ENCODE measurements at regions not wholly inside any gene's neighbourhood (a gene's known extent, or its start where the extent isn't known, plus 50 kb on each side); places are given as distances from the start of the nearest gene placed in this dataset.

DNA sequence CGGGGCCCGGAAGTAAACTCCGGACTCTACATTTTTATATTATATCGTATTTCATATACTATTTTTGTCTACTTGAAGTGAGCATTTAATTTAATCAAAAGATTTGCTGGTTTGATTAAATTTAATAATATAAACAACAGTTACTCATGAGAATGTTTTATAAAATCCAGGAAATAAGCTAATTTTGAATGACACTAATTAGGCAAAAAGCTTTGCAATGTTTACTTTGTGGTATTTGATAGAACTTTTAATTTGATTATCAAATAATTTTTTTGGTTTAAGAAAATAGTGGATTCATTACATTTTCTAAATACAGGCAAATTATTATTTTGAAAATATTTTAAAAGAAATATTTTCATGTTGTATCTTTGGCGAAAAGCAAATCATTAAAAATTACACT is 900.4 kb upstream of the CDH2 start (continued):
- TF ChIP-seq, protein P1, sequence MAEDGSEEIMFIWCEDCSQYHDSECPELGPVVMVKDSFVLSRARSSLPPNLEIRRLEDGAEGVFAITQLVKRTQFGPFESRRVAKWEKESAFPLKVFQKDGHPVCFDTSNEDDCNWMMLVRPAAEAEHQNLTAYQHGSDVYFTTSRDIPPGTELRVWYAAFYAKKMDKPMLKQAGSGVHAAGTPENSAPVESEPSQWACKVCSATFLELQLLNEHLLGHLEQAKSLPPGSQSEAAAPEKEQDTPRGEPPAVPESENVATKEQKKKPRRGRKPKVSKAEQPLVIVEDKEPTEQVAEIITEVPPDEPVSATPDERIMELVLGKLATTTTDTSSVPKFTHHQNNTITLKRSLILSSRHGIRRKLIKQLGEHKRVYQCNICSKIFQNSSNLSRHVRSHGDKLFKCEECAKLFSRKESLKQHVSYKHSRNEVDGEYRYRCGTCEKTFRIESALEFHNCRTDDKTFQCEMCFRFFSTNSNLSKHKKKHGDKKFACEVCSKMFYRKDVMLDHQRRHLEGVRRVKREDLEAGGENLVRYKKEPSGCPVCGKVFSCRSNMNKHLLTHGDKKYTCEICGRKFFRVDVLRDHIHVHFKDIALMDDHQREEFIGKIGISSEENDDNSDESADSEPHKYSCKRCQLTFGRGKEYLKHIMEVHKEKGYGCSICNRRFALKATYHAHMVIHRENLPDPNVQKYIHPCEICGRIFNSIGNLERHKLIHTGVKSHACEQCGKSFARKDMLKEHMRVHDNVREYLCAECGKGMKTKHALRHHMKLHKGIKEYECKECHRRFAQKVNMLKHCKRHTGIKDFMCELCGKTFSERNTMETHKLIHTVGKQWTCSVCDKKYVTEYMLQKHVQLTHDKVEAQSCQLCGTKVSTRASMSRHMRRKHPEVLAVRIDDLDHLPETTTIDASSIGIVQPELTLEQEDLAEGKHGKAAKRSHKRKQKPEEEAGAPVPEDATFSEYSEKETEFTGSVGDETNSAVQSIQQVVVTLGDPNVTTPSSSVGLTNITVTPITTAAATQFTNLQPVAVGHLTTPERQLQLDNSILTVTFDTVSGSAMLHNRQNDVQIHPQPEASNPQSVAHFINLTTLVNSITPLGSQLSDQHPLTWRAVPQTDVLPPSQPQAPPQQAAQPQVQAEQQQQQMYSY (CRISPR knock-in tag; IDR thresholded peaks at IDR 0.05) = no peak

DNA sequence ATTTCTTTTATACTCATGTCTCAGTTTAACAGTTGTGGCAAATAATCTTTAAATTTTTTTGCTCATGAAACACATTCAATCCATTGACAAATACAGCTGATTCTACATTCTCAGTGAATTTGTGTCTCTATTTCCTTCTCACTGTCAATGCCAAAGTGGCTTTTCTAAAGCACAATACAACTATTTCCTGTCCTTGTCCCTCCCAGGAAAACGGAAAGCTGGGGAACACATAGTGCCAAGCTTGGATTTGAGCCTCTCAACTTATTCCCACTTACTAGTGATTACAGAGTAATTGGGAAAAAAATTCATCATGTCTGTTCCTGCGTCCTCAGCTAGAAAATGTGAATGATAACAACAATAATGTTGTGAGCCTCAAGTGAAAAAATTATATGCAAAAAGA is 899.7 kb upstream of the CDH2 start:
- ATAC-seq (no peak), DNase-seq (ENCODE audit: low read depth, low spot score) (no peak), FAIRE-seq (no peak)
- intact Hi-C loops (cut with micrococcal nuclease; ENCODE audit: unreplicated experiment) (no loop called here), in situ Hi-C loops (cut with MboI) (no loop called here)
- H3K4me2 ChIP-seq (ENCODE audit: control insufficient read depth, insufficient read depth) = no peak overlapping the region
- H3K4me3 ChIP-seq = no peak overlapping the region
- H3K79me2 ChIP-seq (ENCODE audit: control insufficient read depth, insufficient read depth, low read length) = no peaks in the 10 kb centered on the region
- ChIA-PET SMC1A (ENCODE audit: uncharacterized antibody, unreplicated experiment) (interaction anchor here (1.4 kb wide), 1 partner anchor 10 kb away, joined by 3 read pairs; no protein-coding TSS in a partner anchor), RAD21 (ENCODE audit: unreplicated experiment) (no interaction called here), POLR2A (no interaction called here), CTCF (no interaction called here)
- H3K27me3 ChIP-seq (replicated peaks in 1 of 2; ENCODE audit: control insufficient read depth in 2 of 2, insufficient read depth in 2 of 2, low read length in 1 of 2) = no peaks in the 10 kb centered on the region
- H3K36me3 ChIP-seq (ENCODE audit: control insufficient read depth in 2 of 2, insufficient read depth in 2 of 2, low read length in 1 of 2) = no peaks in the 10 kb centered on the region
- no peak overlapping the region for H3K9ac ChIP-seq (ENCODE audit: control insufficient read depth, insufficient read depth, low read length)
- H2AFZ ChIP-seq (ENCODE audit: control insufficient read depth, low read depth, low read length) = no peak overlapping the region
- WGBS (ENCODE audit: insufficient coverage, insufficient replicate concordance, low lambda C conversion rate, missing lambda C conversion rate) = 5% methylated on average over 2 of the region's 2 CpGs
- no peaks in the 10 kb centered on the region for H3K4me1 ChIP-seq (ENCODE audit: control insufficient read depth, insufficient read depth, low read length)
- no TSS peak for BruUV-seq (replicated peaks)
- no peak overlapping the region for H3K27ac ChIP-seq (ENCODE audit: control insufficient read depth, insufficient read depth)
- no peaks in the 10 kb centered on the region for H3K9me3 ChIP-seq (replicated peaks; ENCODE audit: control insufficient read depth, insufficient read depth, low read length)
- H4K20me1 ChIP-seq (ENCODE audit: control insufficient read depth, insufficient read depth) = no peaks in the 10 kb centered on the region
- TF ChIP-seq ATF2 (IDR thresholded peaks at IDR 0.05; ENCODE audit: low read length) (no peak), USF1 (IDR thresholded peaks at IDR 0.05; ENCODE audit: borderline replicate concordance, extremely low read length, insufficient read depth, low read depth, low read length) (no peak), SPI1 (IDR thresholded peaks at IDR 0.05; ENCODE audit: borderline replicate concordance, insufficient read depth, low read depth, low read length) (no peak), IKZF2 (IDR thresholded peaks at IDR 0.05) (no peak), ASH2L (IDR thresholded peaks at IDR 0.05; ENCODE audit: borderline replicate concordance, low read depth) (no peak), HCFC1 (IDR thresholded peaks at IDR 0.05; ENCODE audit: low read length) (no peak), SREBF2 (IDR thresholded peaks at IDR 0.05; ENCODE audit: low read length) (no peak), BCL11A (IDR thresholded peaks at IDR 0.05; ENCODE audit: low read depth, low read length) (no peak), BACH1 (IDR thresholded peaks at IDR 0.05; ENCODE audit: borderline replicate concordance) (no peak), MEF2A (IDR thresholded peaks at IDR 0.05; ENCODE audit: insufficient read depth, low read depth, low read length) (no peak), NFYA (IDR thresholded peaks at IDR 0.05; ENCODE audit: borderline replicate concordance, low read depth, low read length) (no peak), RBBP5 (conservative IDR thresholded peaks at IDR 0.05) (no peak), SKIL (IDR thresholded peaks at IDR 0.05; ENCODE audit: low read depth, poor library complexity, severe bottlenecking) (no peak)
- TF ChIP-seq, protein P2, sequence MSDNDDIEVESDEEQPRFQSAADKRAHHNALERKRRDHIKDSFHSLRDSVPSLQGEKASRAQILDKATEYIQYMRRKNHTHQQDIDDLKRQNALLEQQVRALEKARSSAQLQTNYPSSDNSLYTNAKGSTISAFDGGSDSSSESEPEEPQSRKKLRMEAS (IDR thresholded peaks at IDR 0.05; ENCODE audit: low read depth, low read length) = no peak
